IMR-90 (cell line): ENCODE measurements at regions not wholly inside any gene's neighbourhood (a gene's known extent, or its start where the extent isn't known, plus 50 kb on each side); places are given as distances from the start of the nearest gene placed in this dataset.

ENCODE experiments used
- ATAC-seq: fragments of 200-7000 bp; cut with Tn5 transposase; 2 replicates; pipeline ENCODE4 v1.9.1; 2020; ENCODE audit warnings: low read depth, mild to moderate bottlenecking, moderate library complexity
- BruUV-seq: library from RNA; stranded (reverse); fragments of 400-500 nt; replicated peaks from 2 replicates; lab custom pipeline; 2021; lab: Mats Ljungman, UMichigan
- CTCF ChIA-PET: fragments of 300-600 bp; formaldehyde crosslinking; extraction: SDS; loops from one replicate; lab custom pipeline; 2021; ENCODE audit warnings: antibody characterized with exemption; lab: Yijun Ruan, JAX
- POLR2A ChIA-PET: fragments of 300-600 bp; sonication (Branson Sonifier 250); formaldehyde crosslinking; loops from one replicate; lab custom pipeline; 2022; ENCODE audit warnings: antibody characterized with exemption; ENCODE audit not compliant: unreplicated experiment; lab: Charles Lee
- DNase-seq: peaks from one replicate; pipeline ENCODE4 v3.0.0; 2013
- H2AFZ ChIP-seq: replicated peaks from 2 replicates; pipeline ENCODE3; 2013; ENCODE audit warnings: low read length, mild to moderate bottlenecking; ENCODE audit not compliant: poor library complexity
- H2AK5ac ChIP-seq: 2 replicates; pipeline ENCODE4 v1.6.1; 2013; ENCODE audit warnings: low read depth, low read length, inconsistent platforms
- H2AK9ac ChIP-seq: replicated peaks from 2 replicates; pipeline ENCODE3; 2013; ENCODE audit warnings: mild to moderate bottlenecking, low read depth, low read length, moderate library complexity; ENCODE audit not compliant: poor library complexity
- H2BK120ac ChIP-seq: 2 replicates; pipeline ENCODE4 v1.6.1; 2013; ENCODE audit warnings: low read depth, low read length, inconsistent platforms
- H2BK15ac ChIP-seq: 3 replicates; pipeline ENCODE4 v1.6.1; 2013; ENCODE audit warnings: low read depth, low read length, inconsistent platforms
- H2BK20ac ChIP-seq: 2 replicates; pipeline ENCODE4 v1.6.1; 2013; ENCODE audit warnings: low read depth, mild to moderate bottlenecking, inconsistent platforms, low read length, moderate library complexity
- H2BK5ac ChIP-seq: 2 replicates; pipeline ENCODE4 v1.6.1; 2013; ENCODE audit warnings: mild to moderate bottlenecking, low read depth, low read length, inconsistent platforms; ENCODE audit not compliant: poor library complexity, severe bottlenecking
- H3K14ac ChIP-seq: replicated peaks from 2 replicates; pipeline ENCODE4 v1.6.1; 2013; ENCODE audit warnings: low read depth, low read length, inconsistent platforms
- H3K18ac ChIP-seq: 2 replicates; pipeline ENCODE4 v1.6.1; 2013; ENCODE audit warnings: low read depth, low read length, control low read depth
- H3K23ac ChIP-seq: 2 replicates; pipeline ENCODE4 v1.6.1; 2013; ENCODE audit warnings: low read depth, low read length, inconsistent platforms
- H3K27ac ChIP-seq: 2 replicates; pipeline ENCODE4 v1.5.1; 2013; ENCODE audit warnings: mild to moderate bottlenecking, control low read depth, low read length; ENCODE audit not compliant: insufficient read depth
- H3K27me3 ChIP-seq: 2 replicates; pipeline ENCODE4 v1.6.1; 2013; ENCODE audit warnings: low read length; ENCODE audit not compliant: control insufficient read depth, insufficient read depth
- H3K36me3 ChIP-seq: 2 replicates; pipeline ENCODE4 v1.6.1; 2013; ENCODE audit warnings: low read length, mixed read lengths; ENCODE audit not compliant: control insufficient read depth, insufficient read depth
- H3K4ac ChIP-seq: 2 replicates; pipeline ENCODE4 v1.6.1; 2013; ENCODE audit warnings: low read depth, low read length, inconsistent platforms
- H3K4me1 ChIP-seq: 2 replicates; pipeline ENCODE4 v1.6.1; 2013; ENCODE audit warnings: low read length, mixed read lengths; ENCODE audit not compliant: control insufficient read depth, insufficient read depth
- H3K4me2 ChIP-seq: 2 replicates; pipeline ENCODE4 v1.6.1; 2013; ENCODE audit warnings: low read depth, mild to moderate bottlenecking, control low read depth, low read length, moderate library complexity
- H3K4me3 ChIP-seq: 2 replicates; pipeline ENCODE4 v1.5.1; 2013; ENCODE audit warnings: low read depth, mild to moderate bottlenecking, control low read depth, low read length, moderate library complexity; ENCODE audit not compliant: insufficient read depth
- H3K56ac ChIP-seq: 2 replicates; pipeline ENCODE4 v1.6.1; 2013; ENCODE audit warnings: low read length, inconsistent platforms; ENCODE audit not compliant: insufficient read depth; ENCODE audit errors: extremely low read depth
- H3K79me1 ChIP-seq, 2 experiments: 2 replicates each; pipeline ENCODE4 v1.6.1; 2013; ENCODE audit warnings: low read length in 2 of 2, inconsistent platforms in 1 of 2, low read depth in 1 of 2
- H3K9ac ChIP-seq: 2 replicates; pipeline ENCODE4 v1.6.1; 2013; ENCODE audit warnings: low read depth, low read length, control low read depth
- H3K9me1 ChIP-seq: 2 replicates; pipeline ENCODE4 v1.6.1; 2013; ENCODE audit warnings: low read length, inconsistent platforms; ENCODE audit not compliant: insufficient read depth
- H3K9me3 ChIP-seq: 2 replicates; pipeline ENCODE4 v1.6.1; 2013; ENCODE audit warnings: low read length; ENCODE audit not compliant: control insufficient read depth, insufficient read depth
- H4K20me1 ChIP-seq: 2 replicates; pipeline ENCODE4 v1.6.1; 2013; ENCODE audit warnings: low read length, inconsistent platforms; ENCODE audit not compliant: insufficient read depth
- H4K5ac ChIP-seq: 2 replicates; pipeline ENCODE4 v1.6.1; 2013; ENCODE audit warnings: mild to moderate bottlenecking, low read depth, low read length, control low read depth
- H4K8ac ChIP-seq, 2 experiments: 2 replicates each; pipeline ENCODE4 v1.6.1; 2013; ENCODE audit warnings: low read depth in 2 of 2, low read length in 2 of 2, control low read depth in 1 of 2, inconsistent platforms in 1 of 2
- H4K91ac ChIP-seq: 2 replicates; pipeline ENCODE4 v1.6.1; 2013; ENCODE audit warnings: low read depth, low read length, inconsistent platforms; ENCODE audit not compliant: insufficient read depth
- BHLHE40 ChIP-seq: fragments of 150-350 bp; IDR thresholded peaks from 2 replicates; pipeline ENCODE4 v1.6.1; 2016; ENCODE audit warnings: mild to moderate bottlenecking, low read depth, low read length
- RFX5 ChIP-seq: IDR thresholded peaks from 2 replicates; pipeline ENCODE4 v1.8.0; 2012; ENCODE audit warnings: low read depth, mild to moderate bottlenecking, low read length, moderate library complexity
- USF2 ChIP-seq: fragments of 150-350 bp; IDR thresholded peaks from 2 replicates; pipeline ENCODE4 v1.6.1; 2017; ENCODE audit warnings: mild to moderate bottlenecking, antibody characterized with exemption, low read length, low read depth
- WGBS, 2 experiments: methylation state at CpG; one replicate each; pipeline versions ENCODE4 v1.1.5 to v1.1.7; 2013; ENCODE audit warnings: missing lambda C conversion rate in 2 of 2; ENCODE audit not compliant: insufficient read length in 1 of 2; ENCODE audit errors: extremely low coverage in 2 of 2; 5-methylcytosine and 5-hydroxymethylcytosine counted together
- dilution Hi-C: fragments of 300-500 bp; cut with HindIII; formaldehyde crosslinking; loops from one replicate; pipeline ENCODE4 v1.14.3; 2018; ENCODE audit warnings: low sequenced_read_pairs; ENCODE audit not compliant: unreplicated experiment
- in situ Hi-C: fragments of 300-500 bp; cut with MboI; formaldehyde crosslinking; loops from 3 replicates; pipeline ENCODE4 v1.14.3; 2019; ENCODE audit warnings: low sequenced_read_pairs, inconsistent platforms, mixed read lengths
- intact Hi-C: fragments of 100-400 bp; cut with micrococcal nuclease; formaldehyde crosslinking; loops from 2 replicates; pipeline ENCODE4 v1.10.0; 2022

- Histone ChIP-seq H3K9me3 (no peaks in the 10 kb centered on the region), H2AK9ac (no peak overlapping the region), H3K36me3 (no peaks in the 10 kb centered on the region), H4K5ac (no peak overlapping the region), H2BK15ac (no peak overlapping the region), H2BK120ac (no peak overlapping the region), H3K27ac (no peak overlapping the region), H3K14ac (no peak overlapping the region), H2AFZ (no peak overlapping the region), H2AK5ac (no peak overlapping the region), H3K23ac (no peak overlapping the region), H4K8ac (no peak overlapping the region), H3K4ac (no peak overlapping the region), H4K91ac (no peak overlapping the region), H3K4me1 (no peaks in the 10 kb centered on the region), H2BK5ac (no peak overlapping the region), H3K9me1 (no peaks in the 10 kb centered on the region), H3K79me1 (no peaks in the 10 kb centered on the region), H3K4me3 (no peak overlapping the region), H3K9ac (no peak overlapping the region), H3K56ac (no peak overlapping the region), H3K18ac (no peak overlapping the region), H3K4me2 (no peak overlapping the region), H2BK20ac (no peak overlapping the region), H4K20me1 (no peaks in the 10 kb centered on the region), H3K27me3 (no peaks in the 10 kb centered on the region)
- ATAC-seq: no peak
- ChIA-PET CTCF (no interaction called here), POLR2A (no interaction called here)
- intact Hi-C loops (no loop called here), in situ Hi-C loops (no loop called here), dilution Hi-C loops (no loop called here)
- DNase-seq: no peak
- no CpG with 5 or more reads among the region's 3 CpGs for WGBS, 2 experiments
- BruUV-seq: no TSS peak
- TF ChIP-seq RFX5: no peak
- no peak for TF ChIP-seq BHLHE40
- no peak for TF ChIP-seq USF2
Measured at GRCh38 chr3:35927441-35927840, 288.1 kb downstream of the ARPP21 start.
